ENCODE measurements at regions not wholly inside any gene's neighbourhood (a gene's known extent, or its start where the extent isn't known, plus 50 kb on each side); places are given as distances from the start of the nearest gene placed in this dataset.
"Not testable (repeated sequence)": the region's sequence is repeated elsewhere in the genome, so short reads cannot be mapped to it uniquely, and the experiment has no call there.

- Histone ChIP-seq H3K4me3 (no peak overlapping the region), H3K27ac (no peak overlapping the region)
Observed at GRCh38 chr2:48204750-48205136, 109.7 kb upstream of the FOXN2 start.

DNA sequence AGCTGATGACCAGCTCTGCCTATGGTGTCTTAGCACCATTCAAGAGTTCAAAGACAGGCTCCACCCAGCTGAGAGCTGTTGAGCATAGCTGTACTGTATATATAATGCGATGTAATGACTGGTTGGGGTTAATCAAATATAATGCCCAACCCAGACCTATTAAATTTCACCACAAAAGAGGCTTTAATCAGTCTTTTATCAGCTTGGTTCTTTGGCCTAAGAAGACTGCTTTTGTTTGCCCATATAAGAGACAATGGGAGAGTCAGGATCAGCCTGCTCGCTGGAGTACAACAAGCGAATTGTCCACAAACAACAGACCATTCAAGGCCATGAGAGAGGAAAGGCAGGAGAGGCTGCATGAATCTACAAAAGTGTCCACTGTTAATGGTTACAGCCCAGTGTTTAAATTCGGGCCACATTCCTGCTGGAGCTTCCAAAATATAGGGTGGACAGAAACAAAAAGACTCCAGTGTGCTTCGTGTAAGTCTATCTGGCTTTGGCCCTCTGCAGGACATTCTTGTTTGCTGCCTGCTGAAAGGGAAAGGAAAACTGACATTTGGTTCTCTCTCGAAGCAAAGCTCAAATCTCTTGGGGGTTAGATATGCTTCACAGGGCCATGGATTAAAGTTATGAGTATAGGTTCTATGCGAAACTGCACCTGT lies 109.2 kb upstream of the FOXN2 start:
- no peak overlapping the region for H3K4me3 ChIP-seq
- H3K27ac ChIP-seq: peak overlapping the region in 1 of 21 experiments; percentile 47

- H3K4me3 ChIP-seq: not testable (repeated sequence)
- H3K27ac ChIP-seq: peak overlapping the region in 1 of 21 experiments; percentile 47
Observed at GRCh38 chr2:48206056-48206656, 108.3 kb upstream of the FOXN2 start.

DNA sequence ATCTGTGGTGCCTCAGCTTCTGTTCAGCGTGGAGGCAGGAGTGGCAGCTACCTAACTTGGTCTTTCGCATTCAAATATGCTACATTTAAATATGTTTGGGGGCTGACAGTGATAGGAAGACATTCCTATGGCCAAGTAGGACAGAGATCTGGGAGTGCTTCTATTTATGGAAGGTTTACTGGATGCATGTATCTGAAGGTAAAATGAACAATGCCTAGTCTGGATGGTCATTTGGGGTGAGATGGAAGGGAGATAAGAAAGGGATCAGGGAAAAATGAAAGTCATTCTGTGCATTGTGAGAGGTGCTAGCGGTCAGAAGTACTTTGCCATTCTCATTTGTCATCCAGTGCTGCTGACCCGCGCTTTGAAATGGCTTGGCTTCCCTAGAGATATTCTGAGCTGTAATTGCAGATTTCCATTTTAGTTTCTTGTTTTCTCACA lies 107.3 kb upstream of the FOXN2 start:
- Histone ChIP-seq H3K4me3 (no peak overlapping the region), H3K27ac (peak overlapping the region in 1 of 21 experiments; percentile 47)

DNA sequence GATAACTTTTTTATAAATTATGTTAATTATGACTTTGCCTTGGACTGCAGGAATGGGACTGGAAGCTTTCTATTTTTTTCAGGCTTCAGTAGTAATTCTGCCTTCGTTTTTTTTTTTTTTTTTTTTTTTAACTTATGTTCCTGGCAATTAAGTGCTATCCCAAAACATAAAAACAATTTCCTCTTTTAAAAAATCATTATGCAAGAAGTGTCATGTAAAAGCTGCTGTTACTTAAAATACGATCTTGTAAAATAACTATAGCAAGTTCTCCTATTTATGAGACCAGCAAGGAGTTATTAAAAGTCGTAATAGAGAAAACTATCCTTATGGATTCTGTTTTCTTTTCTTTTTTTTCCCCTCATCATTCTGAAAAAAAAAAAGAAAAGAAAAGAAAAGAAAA lies 106.6 kb upstream of the FOXN2 start:
- no peak overlapping the region for H3K4me3 ChIP-seq
- H3K27ac ChIP-seq: no peak overlapping the region

- no peak overlapping the region for H3K4me3 ChIP-seq
- no peak overlapping the region for H3K27ac ChIP-seq
Observed at GRCh38 chr2:48209214-48209885, 105.1 kb upstream of the FOXN2 start.

GRCh38 chr2:48210189-48210588 lies 104.3 kb upstream of the FOXN2 start:
- Histone ChIP-seq H3K27ac (no peak overlapping the region), H3K4me3 (no peak overlapping the region)

GRCh38 chr2:48213646-48214045 lies 100.8 kb upstream of the FOXN2 start:
- Histone ChIP-seq H3K27ac (no peak overlapping the region), H3K4me3 (no peak overlapping the region)

- Histone ChIP-seq H3K4me3 (no peak overlapping the region), H3K27ac (no peak overlapping the region)
Observed at GRCh38 chr2:48218169-48218568, 96.3 kb upstream of the FOXN2 start.

DNA sequence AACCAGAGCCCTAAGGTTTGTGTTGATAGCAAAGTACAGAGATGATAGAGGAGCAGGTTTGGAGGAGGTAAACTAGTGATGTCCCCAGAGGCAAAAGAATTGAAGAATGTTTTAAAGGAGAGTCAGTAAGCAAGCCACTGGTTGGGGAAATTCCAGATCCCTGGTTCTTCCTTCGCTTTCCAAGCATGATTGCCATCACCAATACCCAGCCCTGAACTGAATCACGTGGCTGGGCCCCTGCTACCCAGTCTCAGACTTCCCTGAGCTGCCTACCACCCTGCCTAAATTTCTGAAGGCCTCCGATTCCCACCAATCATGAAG lies 95.3 kb upstream of the FOXN2 start:
- Histone ChIP-seq H3K4me3 (no peak overlapping the region), H3K27ac (peak overlapping the region in 1 of 21 experiments; percentile 69)

DNA sequence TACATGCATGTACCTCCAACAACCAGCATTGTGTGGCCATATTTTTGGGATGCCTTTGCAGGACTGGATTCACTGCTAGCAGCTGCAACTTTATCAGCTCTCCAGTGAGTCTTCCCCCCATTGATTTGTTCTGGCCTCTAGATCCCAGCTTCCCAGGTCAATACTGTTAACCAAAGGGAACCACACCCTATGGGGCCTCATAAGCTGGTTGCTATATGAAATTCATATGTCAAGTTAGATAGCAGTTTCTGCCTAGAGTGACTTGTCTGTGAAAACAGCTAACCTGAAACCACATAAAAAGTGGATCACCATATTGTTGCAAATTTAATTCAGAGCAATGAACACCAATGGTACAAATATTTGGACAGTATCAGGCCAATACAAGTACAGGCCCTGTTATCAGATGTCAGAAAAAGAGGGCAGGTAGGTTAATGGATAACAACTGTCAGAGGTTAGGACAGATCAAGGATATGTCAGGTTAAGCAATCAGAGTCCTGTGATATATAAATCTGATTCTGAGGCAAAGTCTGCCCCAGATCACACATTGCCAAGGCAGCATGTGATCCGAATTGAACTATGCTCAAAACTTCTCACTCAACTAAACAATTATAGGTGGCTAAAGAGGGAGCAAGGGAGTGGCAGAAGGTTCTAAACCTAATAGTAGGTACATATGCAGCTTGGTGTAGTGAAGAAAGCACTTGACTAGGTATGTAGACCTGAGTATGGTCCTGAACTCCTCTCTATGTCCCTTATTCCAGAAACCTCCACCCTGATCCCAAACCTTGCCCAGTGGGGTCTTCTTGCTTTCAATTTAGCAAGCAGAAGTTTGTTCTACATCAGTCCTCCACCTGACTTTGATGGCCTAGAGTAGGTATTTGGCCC lies 94.7 kb upstream of the FOXN2 start:
- H3K27ac ChIP-seq: peak overlapping the region in 4 of 21 experiments; percentile 16 to 69 (median 41)
- no peak overlapping the region for H3K4me3 ChIP-seq

DNA sequence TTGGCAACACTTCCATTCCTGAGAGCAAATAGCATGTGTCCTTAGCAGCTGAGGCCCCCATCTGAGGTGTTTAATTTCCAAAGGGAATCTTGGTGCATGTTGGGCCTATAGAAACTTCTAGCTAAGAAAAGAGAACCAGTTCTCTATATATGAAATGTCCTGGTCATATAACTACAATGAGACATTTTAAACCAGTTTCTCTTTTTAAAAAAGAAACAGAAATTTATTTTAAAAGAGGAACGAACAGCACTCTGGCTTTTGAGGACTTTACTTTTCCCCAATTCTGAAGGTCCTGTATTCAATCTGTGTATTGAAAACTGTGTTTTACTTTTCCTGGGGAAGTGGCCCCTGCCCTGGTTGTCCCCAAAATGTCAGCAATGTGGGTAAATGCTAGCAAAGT lies 94.0 kb upstream of the FOXN2 start:
- Histone ChIP-seq H3K27ac (peak overlapping the region in 5 of 21 experiments; percentile 14 to 69 (median 55)), H3K4me3 (no peak overlapping the region)

- H3K4me3 ChIP-seq: no peak overlapping the region
- H3K27ac ChIP-seq: no peak overlapping the region
Observed at GRCh38 chr2:48221846-48222516, 92.5 kb upstream of the FOXN2 start.

GRCh38 chr2:48227617-48228344 lies 86.7 kb upstream of the FOXN2 start:
- H3K4me3 ChIP-seq: no peak overlapping the region

GRCh38 chr2:48228345-48228684 lies 86.2 kb upstream of the FOXN2 start:
- Histone ChIP-seq H3K4me3 (no peak overlapping the region), H3K27ac (peak overlapping the region in 3 of 21 experiments; percentile 12 to 75 (median 69))

More at GRCh38 chr2:48227617-48228344, 86.7 kb upstream of the FOXN2 start:
- H3K27ac ChIP-seq: peak overlapping the region in 5 of 21 experiments; percentile 10 to 75 (median 40)

DNA sequence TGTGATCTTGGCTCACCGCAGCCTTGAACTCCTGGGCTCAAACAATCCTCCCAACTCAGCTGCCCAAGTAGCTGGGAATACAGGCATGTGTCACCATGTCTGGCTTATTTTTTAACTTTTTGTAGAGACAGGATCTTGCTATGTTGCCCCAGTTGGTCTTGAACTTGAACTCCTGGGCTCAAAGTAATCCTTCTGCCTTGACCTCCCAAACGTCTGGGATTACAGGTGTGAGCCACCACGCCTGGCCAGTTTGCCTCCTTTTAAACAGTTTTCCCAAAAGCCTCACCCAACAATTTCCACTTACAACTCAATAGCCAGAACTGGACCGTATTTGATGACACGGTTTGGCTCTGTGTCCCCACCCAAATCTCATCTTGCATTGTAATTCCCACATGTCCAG lies 85.4 kb upstream of the FOXN2 start:
- H3K27ac ChIP-seq: no peak overlapping the region
- H3K4me3 ChIP-seq: no peak overlapping the region

DNA sequence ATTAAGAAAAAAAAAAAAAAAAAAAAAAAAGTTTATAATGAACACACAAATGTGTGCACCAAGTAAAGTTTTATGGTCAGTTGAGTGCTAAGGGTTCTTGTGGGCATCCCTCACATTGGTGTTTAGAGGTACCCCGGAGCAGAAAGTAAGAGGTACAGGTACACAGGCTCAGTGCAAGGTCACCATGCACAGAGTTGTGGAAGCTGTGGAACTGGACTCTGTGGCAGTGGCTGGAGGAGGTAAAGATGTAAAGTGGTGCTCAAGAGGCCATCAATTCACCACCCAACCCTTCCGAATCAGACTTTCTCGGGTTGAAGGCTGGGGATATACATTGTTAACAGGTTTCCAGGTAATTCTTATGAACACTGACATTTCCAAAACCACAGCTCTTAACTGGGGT lies 83.6 kb upstream of the FOXN2 start:
- Histone ChIP-seq H3K27ac (no peak overlapping the region), H3K4me3 (no peak overlapping the region)

DNA sequence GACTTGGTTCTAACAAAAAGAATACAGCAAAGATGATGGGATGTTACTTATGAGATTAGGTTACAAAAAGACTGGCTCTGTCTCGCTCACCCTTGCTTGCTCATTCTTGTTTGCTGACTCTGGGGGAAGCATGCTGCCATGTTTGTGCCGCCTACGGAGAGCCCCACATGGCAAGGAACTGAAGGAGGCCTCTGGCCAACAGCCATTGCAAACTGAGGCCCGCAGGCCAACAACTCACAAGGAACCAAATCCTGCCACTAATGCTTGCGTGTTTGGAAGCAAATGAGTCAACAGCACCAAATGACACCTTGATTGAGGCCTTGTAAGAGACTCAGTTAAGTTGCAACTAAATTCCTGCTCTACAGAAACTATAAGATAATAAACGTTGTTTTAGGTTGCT lies 82.1 kb upstream of the FOXN2 start:
- H3K4me3 ChIP-seq: no peak overlapping the region
- H3K27ac ChIP-seq: no peak overlapping the region

DNA sequence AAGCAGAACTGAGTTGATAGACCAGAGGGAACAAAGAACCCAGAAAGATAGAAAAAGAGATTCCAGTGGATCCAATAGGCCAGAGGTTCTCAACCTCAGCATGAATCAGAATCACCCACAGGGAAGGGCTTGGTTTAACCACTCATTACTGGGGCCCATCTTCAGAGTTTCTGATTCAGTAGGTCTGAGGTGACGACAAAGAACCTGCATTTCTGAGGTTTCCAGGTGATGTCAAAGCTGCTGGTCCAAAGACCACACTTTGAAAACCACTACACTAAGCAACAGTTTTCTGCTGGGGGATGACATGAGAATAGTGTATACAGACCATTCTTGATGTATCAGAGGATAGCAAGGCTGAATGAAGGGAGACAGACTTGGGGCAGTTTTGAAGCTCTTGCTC lies 81.5 kb upstream of the FOXN2 start:
- Histone ChIP-seq H3K27ac (no peak overlapping the region), H3K4me3 (no peak overlapping the region)
